ENCODE measurements at regions not wholly inside any gene's neighbourhood (a gene's known extent, or its start where the extent isn't known, plus 50 kb on each side); places are given as distances from the start of the nearest gene placed in this dataset.

- TF ChIP-seq CTCF (IDR thresholded peaks at IDR 0.05) (no peak), EZH2 (IDR thresholded peaks at IDR 0.05; ENCODE audit: borderline replicate concordance, insufficient read depth, low read depth, low read length, poor library complexity, severe bottlenecking) (no peak)
Measured at GRCh38 chr12:127192391-127192790, 1074.6 kb upstream of the TMEM132C start.

Measured in B cell (primary cell).